IMR-90 (cell line): ENCODE measurements at regions not wholly inside any gene's neighbourhood (a gene's known extent, or its start where the extent isn't known, plus 50 kb on each side); places are given as distances from the start of the nearest gene placed in this dataset.

ENCODE experiments used
- ATAC-seq: fragments of 200-7000 bp; cut with Tn5 transposase; 2 replicates; pipeline ENCODE4 v1.9.1; 2020; ENCODE audit warnings: low read depth, mild to moderate bottlenecking, moderate library complexity
- BruUV-seq: library from RNA; stranded (reverse); fragments of 400-500 nt; replicated peaks from 2 replicates; lab custom pipeline; 2021; lab: Mats Ljungman, UMichigan
- CTCF ChIA-PET: fragments of 300-600 bp; formaldehyde crosslinking; extraction: SDS; loops from one replicate; lab custom pipeline; 2021; ENCODE audit warnings: antibody characterized with exemption; lab: Yijun Ruan, JAX
- POLR2A ChIA-PET: fragments of 300-600 bp; sonication (Branson Sonifier 250); formaldehyde crosslinking; loops from one replicate; lab custom pipeline; 2022; ENCODE audit warnings: antibody characterized with exemption; ENCODE audit not compliant: unreplicated experiment; lab: Charles Lee
- DNase-seq: peaks from one replicate; pipeline ENCODE4 v3.0.0; 2013
- H2AFZ ChIP-seq: replicated peaks from 2 replicates; pipeline ENCODE3; 2013; ENCODE audit warnings: low read length, mild to moderate bottlenecking; ENCODE audit not compliant: poor library complexity
- H2AK5ac ChIP-seq: 2 replicates; pipeline ENCODE4 v1.6.1; 2013; ENCODE audit warnings: low read depth, low read length, inconsistent platforms
- H2AK9ac ChIP-seq: replicated peaks from 2 replicates; pipeline ENCODE3; 2013; ENCODE audit warnings: mild to moderate bottlenecking, low read depth, low read length, moderate library complexity; ENCODE audit not compliant: poor library complexity
- H2BK120ac ChIP-seq: 2 replicates; pipeline ENCODE4 v1.6.1; 2013; ENCODE audit warnings: low read depth, low read length, inconsistent platforms
- H2BK15ac ChIP-seq: 3 replicates; pipeline ENCODE4 v1.6.1; 2013; ENCODE audit warnings: low read depth, low read length, inconsistent platforms
- H2BK20ac ChIP-seq: 2 replicates; pipeline ENCODE4 v1.6.1; 2013; ENCODE audit warnings: low read depth, mild to moderate bottlenecking, inconsistent platforms, low read length, moderate library complexity
- H2BK5ac ChIP-seq: 2 replicates; pipeline ENCODE4 v1.6.1; 2013; ENCODE audit warnings: mild to moderate bottlenecking, low read depth, low read length, inconsistent platforms; ENCODE audit not compliant: poor library complexity, severe bottlenecking
- H3K14ac ChIP-seq: replicated peaks from 2 replicates; pipeline ENCODE4 v1.6.1; 2013; ENCODE audit warnings: low read depth, low read length, inconsistent platforms
- H3K18ac ChIP-seq: 2 replicates; pipeline ENCODE4 v1.6.1; 2013; ENCODE audit warnings: low read depth, low read length, control low read depth
- H3K23ac ChIP-seq: 2 replicates; pipeline ENCODE4 v1.6.1; 2013; ENCODE audit warnings: low read depth, low read length, inconsistent platforms
- H3K27ac ChIP-seq: 2 replicates; pipeline ENCODE4 v1.5.1; 2013; ENCODE audit warnings: mild to moderate bottlenecking, control low read depth, low read length; ENCODE audit not compliant: insufficient read depth
- H3K27me3 ChIP-seq: 2 replicates; pipeline ENCODE4 v1.6.1; 2013; ENCODE audit warnings: low read length; ENCODE audit not compliant: control insufficient read depth, insufficient read depth
- H3K36me3 ChIP-seq: 2 replicates; pipeline ENCODE4 v1.6.1; 2013; ENCODE audit warnings: low read length, mixed read lengths; ENCODE audit not compliant: control insufficient read depth, insufficient read depth
- H3K4ac ChIP-seq: 2 replicates; pipeline ENCODE4 v1.6.1; 2013; ENCODE audit warnings: low read depth, low read length, inconsistent platforms
- H3K4me1 ChIP-seq: 2 replicates; pipeline ENCODE4 v1.6.1; 2013; ENCODE audit warnings: low read length, mixed read lengths; ENCODE audit not compliant: control insufficient read depth, insufficient read depth
- H3K4me2 ChIP-seq: 2 replicates; pipeline ENCODE4 v1.6.1; 2013; ENCODE audit warnings: low read depth, mild to moderate bottlenecking, control low read depth, low read length, moderate library complexity
- H3K4me3 ChIP-seq: 2 replicates; pipeline ENCODE4 v1.5.1; 2013; ENCODE audit warnings: low read depth, mild to moderate bottlenecking, control low read depth, low read length, moderate library complexity; ENCODE audit not compliant: insufficient read depth
- H3K56ac ChIP-seq: 2 replicates; pipeline ENCODE4 v1.6.1; 2013; ENCODE audit warnings: low read length, inconsistent platforms; ENCODE audit not compliant: insufficient read depth; ENCODE audit errors: extremely low read depth
- H3K79me1 ChIP-seq, 2 experiments: 2 replicates each; pipeline ENCODE4 v1.6.1; 2013; ENCODE audit warnings: low read length in 2 of 2, inconsistent platforms in 1 of 2, low read depth in 1 of 2
- H3K9ac ChIP-seq: 2 replicates; pipeline ENCODE4 v1.6.1; 2013; ENCODE audit warnings: low read depth, low read length, control low read depth
- H3K9me1 ChIP-seq: 2 replicates; pipeline ENCODE4 v1.6.1; 2013; ENCODE audit warnings: low read length, inconsistent platforms; ENCODE audit not compliant: insufficient read depth
- H3K9me3 ChIP-seq: 2 replicates; pipeline ENCODE4 v1.6.1; 2013; ENCODE audit warnings: low read length; ENCODE audit not compliant: control insufficient read depth, insufficient read depth
- H4K20me1 ChIP-seq: 2 replicates; pipeline ENCODE4 v1.6.1; 2013; ENCODE audit warnings: low read length, inconsistent platforms; ENCODE audit not compliant: insufficient read depth
- H4K5ac ChIP-seq: 2 replicates; pipeline ENCODE4 v1.6.1; 2013; ENCODE audit warnings: mild to moderate bottlenecking, low read depth, low read length, control low read depth
- H4K8ac ChIP-seq, 2 experiments: 2 replicates each; pipeline ENCODE4 v1.6.1; 2013; ENCODE audit warnings: low read depth in 2 of 2, low read length in 2 of 2, control low read depth in 1 of 2, inconsistent platforms in 1 of 2
- H4K91ac ChIP-seq: 2 replicates; pipeline ENCODE4 v1.6.1; 2013; ENCODE audit warnings: low read depth, low read length, inconsistent platforms; ENCODE audit not compliant: insufficient read depth
- POLR2A ChIP-seq: IDR thresholded peaks from 2 replicates; pipeline ENCODE4 v1.6.1; 2012; ENCODE audit warnings: mild to moderate bottlenecking, low read depth, low read length
- RFX5 ChIP-seq: IDR thresholded peaks from 2 replicates; pipeline ENCODE4 v1.8.0; 2012; ENCODE audit warnings: low read depth, mild to moderate bottlenecking, low read length, moderate library complexity
- WGBS, 2 experiments: methylation state at CpG; one replicate each; pipeline versions ENCODE4 v1.1.5 to v1.1.7; 2013; ENCODE audit warnings: missing lambda C conversion rate in 2 of 2; ENCODE audit not compliant: insufficient read length in 1 of 2; ENCODE audit errors: extremely low coverage in 2 of 2; 5-methylcytosine and 5-hydroxymethylcytosine counted together
- dilution Hi-C: fragments of 300-500 bp; cut with HindIII; formaldehyde crosslinking; loops from one replicate; pipeline ENCODE4 v1.14.3; 2018; ENCODE audit warnings: low sequenced_read_pairs; ENCODE audit not compliant: unreplicated experiment
- in situ Hi-C: fragments of 300-500 bp; cut with MboI; formaldehyde crosslinking; loops from 3 replicates; pipeline ENCODE4 v1.14.3; 2019; ENCODE audit warnings: low sequenced_read_pairs, inconsistent platforms, mixed read lengths
- intact Hi-C: fragments of 100-400 bp; cut with micrococcal nuclease; formaldehyde crosslinking; loops from 2 replicates; pipeline ENCODE4 v1.10.0; 2022
- TF ChIP-seq, protein P1 (sequence below): fragments of 150-350 bp; IDR thresholded peaks from 2 replicates; pipeline ENCODE4 v1.6.1; 2017; ENCODE audit warnings: mild to moderate bottlenecking, antibody characterized with exemption, low read length, low read depth

DNA sequence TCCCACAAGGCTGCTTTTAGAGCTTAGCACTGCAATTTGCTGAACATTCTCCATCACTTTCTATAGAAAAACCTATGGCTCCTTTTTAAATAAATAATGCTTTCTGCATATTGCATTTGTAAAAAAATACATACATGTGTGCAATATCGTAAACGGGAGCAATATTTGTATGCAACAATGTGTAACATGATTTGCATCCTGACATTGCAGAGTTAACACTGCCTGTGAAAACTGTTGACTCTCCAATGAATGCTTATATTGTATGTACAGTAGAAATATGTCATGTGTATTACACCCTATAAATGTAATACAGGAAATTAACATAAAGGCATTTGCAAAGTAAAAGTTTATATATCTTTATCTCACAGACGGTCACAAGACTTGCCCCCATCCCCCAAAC lies 135.0 kb upstream of the PIEZO2 start:
- Histone ChIP-seq H3K9me1 (no peaks in the 10 kb centered on the region), H4K20me1 (no peaks in the 10 kb centered on the region), H2AK9ac (no peak overlapping the region), H4K8ac (no peak overlapping the region), H4K5ac (no peak overlapping the region), H3K79me1 (no peaks in the 10 kb centered on the region), H2AK5ac (no peak overlapping the region), H3K27ac (no peak overlapping the region), H2AFZ (no peak overlapping the region), H3K36me3 (no peaks in the 10 kb centered on the region), H3K4me3 (no peak overlapping the region), H2BK15ac (no peak overlapping the region), H3K27me3 (0 out of 2 replicates have a peak, but pooled peaks cover 2% of the 10 kb centered on the region), H2BK20ac (no peak overlapping the region), H3K4ac (no peak overlapping the region), H3K4me1 (no peaks in the 10 kb centered on the region; the same call in 1 of the 2 replicates), H3K14ac (no peak overlapping the region), H2BK120ac (no peak overlapping the region), H2BK5ac (no peak overlapping the region), H3K23ac (no peak overlapping the region), H3K4me2 (no peak overlapping the region), H4K91ac (no peak overlapping the region), H3K9me3 (no peaks in the 10 kb centered on the region; the same call in 1 of the 2 replicates), H3K18ac (no peak overlapping the region), H3K56ac (no peak overlapping the region), H3K9ac (no peak overlapping the region)
- dilution Hi-C loops (no loop called here), intact Hi-C loops (no loop called here), in situ Hi-C loops (no loop called here)
- no TSS peak for BruUV-seq
- ATAC-seq (no peak), DNase-seq (no peak)
- CTCF ChIA-PET: no interaction called here
- TF ChIP-seq, protein P1, sequence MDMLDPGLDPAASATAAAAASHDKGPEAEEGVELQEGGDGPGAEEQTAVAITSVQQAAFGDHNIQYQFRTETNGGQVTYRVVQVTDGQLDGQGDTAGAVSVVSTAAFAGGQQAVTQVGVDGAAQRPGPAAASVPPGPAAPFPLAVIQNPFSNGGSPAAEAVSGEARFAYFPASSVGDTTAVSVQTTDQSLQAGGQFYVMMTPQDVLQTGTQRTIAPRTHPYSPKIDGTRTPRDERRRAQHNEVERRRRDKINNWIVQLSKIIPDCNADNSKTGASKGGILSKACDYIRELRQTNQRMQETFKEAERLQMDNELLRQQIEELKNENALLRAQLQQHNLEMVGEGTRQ: no peak
- no peak for TF ChIP-seq POLR2A
- TF ChIP-seq RFX5: no peak
- WGBS, 2 experiments: no CpG with 5 or more reads among the region's 3 CpGs
- POLR2A ChIA-PET: no interaction called here
